ENCODE measurements at regions not wholly inside any gene's neighbourhood (a gene's known extent, or its start where the extent isn't known, plus 50 kb on each side); places are given as distances from the start of the nearest gene placed in this dataset.

GRCh38 chr10:36717118-36717517, 408.3 kb upstream of the ANKRD30A start:
- no peak overlapping the region for H3K4me3 Mint-ChIP-seq
- Histone ChIP-seq H3K27ac (ENCODE audit: low read depth in 1 of 2, low read length in 2 of 2) (no peak overlapping the region), H4K20me1 (ENCODE audit: insufficient read depth, low read length) (no peaks in the 10 kb centered on the region), H3K4me1 (ENCODE audit: control insufficient read depth in 1 of 2, insufficient read depth in 2 of 2, low read length in 2 of 2) (no peaks in the 10 kb centered on the region), H3K36me3 (replicated peaks in 1 of 2; ENCODE audit: control insufficient read depth in 1 of 2, insufficient read depth in 2 of 2, low read length in 2 of 2) (no peaks in the 10 kb centered on the region), H3K27me3 (ENCODE audit: control insufficient read depth in 2 of 2, insufficient read depth in 2 of 2, low read length in 2 of 2) (no peaks in the 10 kb centered on the region), H3K9me3 (replicated peaks in 1 of 2; ENCODE audit: control insufficient read depth in 1 of 2, insufficient read depth in 1 of 2, low read length in 2 of 2) (no peaks in the 10 kb centered on the region), H3K9ac (ENCODE audit: insufficient read depth, low read length, poor library complexity, severe bottlenecking) (no peak overlapping the region), H3K4me3 (replicated peaks in 1 of 3; ENCODE audit: low read depth in 2 of 3, low read length in 3 of 3) (no peak overlapping the region), H2AFZ (ENCODE audit: insufficient read depth, low read depth, low read length, poor library complexity, severe bottlenecking) (no peak overlapping the region), H3K4me2 (replicated peaks; ENCODE audit: extremely low read depth, low read length, poor library complexity, severe bottlenecking) (no peak overlapping the region), H3K79me2 (ENCODE audit: insufficient read depth, low read length) (no peaks in the 10 kb centered on the region)
- intact Hi-C loops (cut with micrococcal nuclease): no loop called here
- WGBS (ENCODE audit: insufficient coverage): no CpG with 5 or more reads among the region's 2 CpGs
- H3K4me1 Mint-ChIP-seq: no peaks in the 10 kb centered on the region
- no peaks in the 10 kb centered on the region for H3K36me3 Mint-ChIP-seq
- H3K27me3 Mint-ChIP-seq (ENCODE audit: low read depth in 3 of 3): no peaks in the 10 kb centered on the region
- peaks cover 0 to 10% (median 2%) of the 10 kb centered on the region in 7 donors for H3K9me3 Mint-ChIP-seq
- no peak for TF ChIP-seq CTCF (IDR thresholded peaks at IDR 0.05)
- no peak for DNase-seq
- H3K27ac Mint-ChIP-seq: no peak overlapping the region

GRCh38 chr10:36716291-36716690, 409.1 kb upstream of the ANKRD30A start:
- no peak for TF ChIP-seq CTCF (IDR thresholded peaks at IDR 0.05)
- no peak overlapping the region for H3K4me3 Mint-ChIP-seq
- no CpG with 5 or more reads among the region's 2 CpGs for whole genome bisulfite sequencing (ENCODE audit: insufficient coverage)

More at GRCh38 chr10:36716291-36716690, 409.1 kb upstream of the ANKRD30A start:
- Histone ChIP-seq H3K4me2 (replicated peaks; ENCODE audit: extremely low read depth, low read length, poor library complexity, severe bottlenecking) (no peak overlapping the region), H3K27me3 (ENCODE audit: control insufficient read depth in 2 of 2, insufficient read depth in 2 of 2, low read length in 2 of 2) (no peaks in the 10 kb centered on the region), H3K36me3 (replicated peaks in 1 of 2; ENCODE audit: control insufficient read depth in 1 of 2, insufficient read depth in 2 of 2, low read length in 2 of 2) (no peaks in the 10 kb centered on the region), H3K79me2 (ENCODE audit: insufficient read depth, low read length) (no peaks in the 10 kb centered on the region), H4K20me1 (ENCODE audit: insufficient read depth, low read length) (no peaks in the 10 kb centered on the region), H3K9ac (ENCODE audit: insufficient read depth, low read length, poor library complexity, severe bottlenecking) (no peak overlapping the region), H3K4me1 (ENCODE audit: control insufficient read depth in 1 of 2, insufficient read depth in 2 of 2, low read length in 2 of 2) (no peaks in the 10 kb centered on the region), H3K4me3 (replicated peaks in 1 of 3; ENCODE audit: low read depth in 2 of 3, low read length in 3 of 3) (no peak overlapping the region), H3K9me3 (replicated peaks in 1 of 2; ENCODE audit: control insufficient read depth in 1 of 2, insufficient read depth in 1 of 2, low read length in 2 of 2) (no peaks in the 10 kb centered on the region), H2AFZ (ENCODE audit: insufficient read depth, low read depth, low read length, poor library complexity, severe bottlenecking) (no peak overlapping the region), H3K27ac (ENCODE audit: low read depth in 1 of 2, low read length in 2 of 2) (no peak overlapping the region)
- Mint-ChIP-seq H3K9me3 (peaks cover 0 to 10% (median 2%) of the 10 kb centered on the region in 7 donors), H3K27ac (no peak overlapping the region), H3K4me1 (no peaks in the 10 kb centered on the region), H3K36me3 (no peaks in the 10 kb centered on the region), H3K27me3 (ENCODE audit: low read depth in 3 of 3) (peaks cover 0 to 3% (median 0%) of the 10 kb centered on the region in 3 donors)
- no peak for DNase-seq
- intact Hi-C loops (cut with micrococcal nuclease): no loop called here
